Mesendoderm (in vitro differentiated cells): ENCODE measurements at regions not wholly inside any gene's neighbourhood (a gene's known extent, or its start where the extent isn't known, plus 50 kb on each side); places are given as distances from the start of the nearest gene placed in this dataset.

Experiments
- DNase-seq: peaks from one replicate; pipeline ENCODE4 v3.0.0; 2013
- H2AK5ac ChIP-seq: 2 replicates; pipeline ENCODE4 v1.6.1; 2013; ENCODE audit warnings: low read length, inconsistent platforms
- H2BK120ac ChIP-seq: 2 replicates; pipeline ENCODE4 v1.6.1; 2013; ENCODE audit warnings: low read depth, mild to moderate bottlenecking, low read length, moderate library complexity, mixed read lengths
- H2BK15ac ChIP-seq: replicated peaks from 2 replicates; pipeline ENCODE4 v1.6.1; 2013; ENCODE audit warnings: low read depth, mild to moderate bottlenecking, moderate library complexity
- H2BK5ac ChIP-seq: 2 replicates; pipeline ENCODE4 v1.6.1; 2013; ENCODE audit warnings: low read length, inconsistent platforms
- H3K18ac ChIP-seq: 2 replicates; pipeline ENCODE4 v1.6.1; 2013; ENCODE audit warnings: mild to moderate bottlenecking, low read length, mixed read lengths
- H3K23ac ChIP-seq: one replicate; pipeline ENCODE4 v1.6.1; 2013; ENCODE audit warnings: low read length
- H3K27ac ChIP-seq: 2 replicates; pipeline ENCODE4 v1.5.1; 2013; ENCODE audit warnings: low read depth, mild to moderate bottlenecking, inconsistent platforms, low read length, moderate library complexity
- H3K27me3 ChIP-seq: 2 replicates; pipeline ENCODE4 v1.6.1; 2013; ENCODE audit warnings: low read length, control low read depth, mild to moderate bottlenecking, inconsistent platforms; ENCODE audit not compliant: insufficient read depth, poor library complexity
- H3K36me3 ChIP-seq: 2 replicates; pipeline ENCODE4 v1.6.1; 2013; ENCODE audit warnings: low read length, inconsistent platforms; ENCODE audit not compliant: control insufficient read depth, insufficient read depth
- H3K4ac ChIP-seq: one replicate; pipeline ENCODE4 v1.6.1; 2013; ENCODE audit warnings: low read depth, mild to moderate bottlenecking, low read length, moderate library complexity
- H3K4me1 ChIP-seq: 2 replicates; pipeline ENCODE4 v1.6.1; 2013; ENCODE audit warnings: low read depth, low read length, inconsistent platforms; ENCODE audit not compliant: control insufficient read depth
- H3K4me2 ChIP-seq: 2 replicates; pipeline ENCODE4 v1.6.1; 2013; ENCODE audit warnings: low read length
- H3K4me3 ChIP-seq: 2 replicates; pipeline ENCODE4 v1.5.1; 2013; ENCODE audit warnings: mild to moderate bottlenecking, low read length
- H3K56ac ChIP-seq: one replicate; pipeline ENCODE4 v1.6.1; 2013; ENCODE audit warnings: low read length
- H3K79me1 ChIP-seq: 2 replicates; pipeline ENCODE4 v1.6.1; 2013; ENCODE audit warnings: low read length, inconsistent platforms
- H3K79me2 ChIP-seq: 2 replicates; pipeline ENCODE4 v1.6.1; 2013; ENCODE audit warnings: mild to moderate bottlenecking, low read length; ENCODE audit not compliant: control insufficient read depth, insufficient read depth
- H3K9ac ChIP-seq: 2 replicates; pipeline ENCODE4 v1.6.1; 2013; ENCODE audit warnings: low read length, inconsistent platforms
- H4K5ac ChIP-seq: one replicate; pipeline ENCODE4 v1.6.1; 2013; ENCODE audit warnings: low read length
- H4K8ac ChIP-seq: one replicate; pipeline ENCODE4 v1.6.1; 2013; ENCODE audit warnings: low read depth, mild to moderate bottlenecking, control low read depth, low read length, moderate library complexity
- WGBS: extraction: QIAGEN DNeasy Blood & Tissue Kit; methylation state at CpG from one replicate; pipeline ENCODE4 v1.1.7; 2013; ENCODE audit warnings: low lambda C conversion rate, missing lambda C conversion rate; ENCODE audit not compliant: insufficient coverage; ENCODE audit errors: extremely low coverage; 5-methylcytosine and 5-hydroxymethylcytosine counted together

- Histone ChIP-seq H3K79me2 (no peaks in the 10 kb centered on the region), H4K5ac (no peak overlapping the region), H3K27ac (no peak overlapping the region), H3K79me1 (no peaks in the 10 kb centered on the region), H3K9ac (no peak overlapping the region), H2BK15ac (no peak overlapping the region), H3K27me3 (no peaks in the 10 kb centered on the region), H2BK120ac (no peak overlapping the region), H3K4ac (no peak overlapping the region), H3K36me3 (no peaks in the 10 kb centered on the region), H3K18ac (no peak overlapping the region), H3K56ac (no peak overlapping the region), H2BK5ac (no peak overlapping the region), H4K8ac (no peak overlapping the region), H3K4me2 (no peak overlapping the region), H3K23ac (no peak overlapping the region), H3K4me1 (no peaks in the 10 kb centered on the region), H2AK5ac (no peak overlapping the region), H3K4me3 (no peak overlapping the region)
- no CpG with 5 or more reads among the region's 2 CpGs for WGBS
- no peak for DNase-seq
Observed at GRCh38 chr18:32884543-32884942, 111.7 kb upstream of the KLHL14 start.

DNA sequence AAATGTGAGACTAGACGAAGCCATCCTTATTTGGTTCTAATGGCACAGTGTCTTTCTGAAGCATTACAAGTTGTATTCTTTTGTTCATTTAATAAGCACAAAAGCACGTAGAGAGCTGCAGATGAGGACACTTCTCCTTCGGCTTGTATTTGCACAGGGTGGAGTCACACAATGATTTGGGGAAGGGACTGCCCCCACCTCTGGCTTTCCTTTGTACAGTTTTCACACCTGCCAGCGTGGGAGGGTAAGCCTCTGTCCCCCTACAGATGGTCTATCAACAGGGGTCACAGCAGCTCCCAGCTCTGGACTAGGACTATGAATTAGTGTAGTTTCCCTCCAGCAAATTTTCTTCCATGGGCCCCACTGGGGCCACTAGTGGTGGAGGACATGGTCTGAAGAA, 108.2 kb upstream of the KLHL14 start:
- H3K56ac ChIP-seq: no peak overlapping the region
- WGBS: no CpG with 5 or more reads among the region's 4 CpGs
- H3K79me1 ChIP-seq: no peaks in the 10 kb centered on the region
- peaks cover 1% of the 10 kb centered on the region for H3K4me1 ChIP-seq
- no peaks in the 10 kb centered on the region for H3K27me3 ChIP-seq
- no peak overlapping the region for H3K23ac ChIP-seq
- H2BK15ac ChIP-seq: no peak overlapping the region
- no peak overlapping the region for H3K18ac ChIP-seq
- H3K4me3 ChIP-seq: no peak overlapping the region
- no peak overlapping the region for H3K4ac ChIP-seq
- H2BK120ac ChIP-seq: no peak overlapping the region
- no peak overlapping the region for H3K9ac ChIP-seq
- no peak for DNase-seq
- H3K36me3 ChIP-seq: no peaks in the 10 kb centered on the region
- H3K27ac ChIP-seq: no peak overlapping the region
- H4K8ac ChIP-seq: no peak overlapping the region
- H3K79me2 ChIP-seq: no peaks in the 10 kb centered on the region
- no peak overlapping the region for H3K4me2 ChIP-seq
- H2BK5ac ChIP-seq: no peak overlapping the region
- no peak overlapping the region for H2AK5ac ChIP-seq
- H4K5ac ChIP-seq: no peak overlapping the region

- H3K79me1 ChIP-seq: no peaks in the 10 kb centered on the region
- H3K27me3 ChIP-seq: no peaks in the 10 kb centered on the region
- no peak overlapping the region for H4K8ac ChIP-seq
- no peak overlapping the region for H3K4ac ChIP-seq
- H3K9ac ChIP-seq: no peak overlapping the region
- no peak overlapping the region for H3K23ac ChIP-seq
- H3K56ac ChIP-seq: no peak overlapping the region
- H2BK15ac ChIP-seq: no peak overlapping the region
- no peak overlapping the region for H3K27ac ChIP-seq
- no peak overlapping the region for H2BK5ac ChIP-seq
- H4K5ac ChIP-seq: no peak overlapping the region
- H2AK5ac ChIP-seq: no peak overlapping the region
- H3K18ac ChIP-seq: no peak overlapping the region
- no peak overlapping the region for H3K4me2 ChIP-seq
- H3K79me2 ChIP-seq: no peaks in the 10 kb centered on the region
- H3K36me3 ChIP-seq: no peaks in the 10 kb centered on the region
- peaks cover 1% of the 10 kb centered on the region for H3K4me1 ChIP-seq
- peak; percentile 40 for DNase-seq
- WGBS: no CpG with 5 or more reads among the region's 3 CpGs
- no peak overlapping the region for H3K4me3 ChIP-seq
- no peak overlapping the region for H2BK120ac ChIP-seq
Observed at GRCh38 chr18:32879497-32879896, 106.7 kb upstream of the KLHL14 start.

GRCh38 chr18:32878436-32878835, 105.6 kb upstream of the KLHL14 start:
- H2BK120ac ChIP-seq: no peak overlapping the region
- H3K27me3 ChIP-seq: no peaks in the 10 kb centered on the region
- no peaks in the 10 kb centered on the region for H3K79me1 ChIP-seq
- H3K79me2 ChIP-seq: no peaks in the 10 kb centered on the region
- H4K5ac ChIP-seq: no peak overlapping the region
- H3K4me2 ChIP-seq: no peak overlapping the region
- no peak overlapping the region for H3K9ac ChIP-seq
- peaks cover 1% of the 10 kb centered on the region for H3K4me1 ChIP-seq
- no peak for DNase-seq
- no peaks in the 10 kb centered on the region for H3K36me3 ChIP-seq
- no peak overlapping the region for H3K4ac ChIP-seq
- no peak overlapping the region for H2BK15ac ChIP-seq
- H3K56ac ChIP-seq: no peak overlapping the region
- H2AK5ac ChIP-seq: no peak overlapping the region
- H3K23ac ChIP-seq: no peak overlapping the region
- no CpG with 5 or more reads among the region's 2 CpGs for WGBS
- H3K18ac ChIP-seq: no peak overlapping the region
- H2BK5ac ChIP-seq: no peak overlapping the region
- no peak overlapping the region for H3K27ac ChIP-seq
- no peak overlapping the region for H3K4me3 ChIP-seq
- H4K8ac ChIP-seq: no peak overlapping the region

- Histone ChIP-seq H2BK15ac (no peak overlapping the region), H4K5ac (no peak overlapping the region), H4K8ac (no peak overlapping the region), H3K36me3 (no peaks in the 10 kb centered on the region), H2AK5ac (no peak overlapping the region), H2BK120ac (no peak overlapping the region), H3K79me1 (no peaks in the 10 kb centered on the region), H3K79me2 (no peaks in the 10 kb centered on the region), H3K56ac (no peak overlapping the region), H3K4ac (no peak overlapping the region), H3K27me3 (no peaks in the 10 kb centered on the region), H3K4me1 (peaks cover 1% of the 10 kb centered on the region), H3K9ac (no peak overlapping the region), H3K4me2 (no peak overlapping the region), H3K27ac (no peak overlapping the region), H3K18ac (no peak overlapping the region), H3K23ac (no peak overlapping the region), H2BK5ac (no peak overlapping the region), H3K4me3 (no peak overlapping the region)
- DNase-seq: no peak
- no CpG with 5 or more reads among the region's 5 CpGs for WGBS
Observed at GRCh38 chr18:32877371-32877770, 104.5 kb upstream of the KLHL14 start.

- Histone ChIP-seq H3K4me1 (peaks cover 1% of the 10 kb centered on the region), H3K27ac (no peak overlapping the region), H2BK120ac (no peak overlapping the region), H2AK5ac (no peak overlapping the region), H3K36me3 (no peaks in the 10 kb centered on the region), H3K23ac (no peak overlapping the region), H3K18ac (no peak overlapping the region), H4K5ac (no peak overlapping the region), H3K79me1 (no peaks in the 10 kb centered on the region), H3K56ac (no peak overlapping the region), H3K9ac (no peak overlapping the region), H3K4me3 (no peak overlapping the region), H3K4ac (no peak overlapping the region), H2BK5ac (no peak overlapping the region), H4K8ac (no peak overlapping the region), H2BK15ac (no peak overlapping the region), H3K79me2 (no peaks in the 10 kb centered on the region), H3K4me2 (no peak overlapping the region), H3K27me3 (no peaks in the 10 kb centered on the region)
- no peak for DNase-seq
- WGBS: no CpG with 5 or more reads among the region's 1 CpG
Observed at GRCh38 chr18:32875625-32876024, 102.8 kb upstream of the KLHL14 start.
